IMR-90 (cell line): ENCODE measurements at regions not wholly inside any gene's neighbourhood (a gene's known extent, or its start where the extent isn't known, plus 50 kb on each side); places are given as distances from the start of the nearest gene placed in this dataset.

ENCODE experiments used
- ATAC-seq: fragments of 200-7000 bp; cut with Tn5 transposase; 2 replicates; pipeline ENCODE4 v1.9.1; 2020; ENCODE audit warnings: low read depth, mild to moderate bottlenecking, moderate library complexity
- BruUV-seq: library from RNA; stranded (reverse); fragments of 400-500 nt; replicated peaks from 2 replicates; lab custom pipeline; 2021; lab: Mats Ljungman, UMichigan
- CTCF ChIA-PET: fragments of 300-600 bp; formaldehyde crosslinking; extraction: SDS; loops from one replicate; lab custom pipeline; 2021; ENCODE audit warnings: antibody characterized with exemption; lab: Yijun Ruan, JAX
- POLR2A ChIA-PET: fragments of 300-600 bp; sonication (Branson Sonifier 250); formaldehyde crosslinking; loops from one replicate; lab custom pipeline; 2022; ENCODE audit warnings: antibody characterized with exemption; ENCODE audit not compliant: unreplicated experiment; lab: Charles Lee
- DNase-seq: peaks from one replicate; pipeline ENCODE4 v3.0.0; 2013
- H2AFZ ChIP-seq: replicated peaks from 2 replicates; pipeline ENCODE3; 2013; ENCODE audit warnings: low read length, mild to moderate bottlenecking; ENCODE audit not compliant: poor library complexity
- H2AK5ac ChIP-seq: 2 replicates; pipeline ENCODE4 v1.6.1; 2013; ENCODE audit warnings: low read depth, low read length, inconsistent platforms
- H2AK9ac ChIP-seq: replicated peaks from 2 replicates; pipeline ENCODE3; 2013; ENCODE audit warnings: mild to moderate bottlenecking, low read depth, low read length, moderate library complexity; ENCODE audit not compliant: poor library complexity
- H2BK120ac ChIP-seq: 2 replicates; pipeline ENCODE4 v1.6.1; 2013; ENCODE audit warnings: low read depth, low read length, inconsistent platforms
- H2BK15ac ChIP-seq: 3 replicates; pipeline ENCODE4 v1.6.1; 2013; ENCODE audit warnings: low read depth, low read length, inconsistent platforms
- H2BK20ac ChIP-seq: 2 replicates; pipeline ENCODE4 v1.6.1; 2013; ENCODE audit warnings: low read depth, mild to moderate bottlenecking, inconsistent platforms, low read length, moderate library complexity
- H2BK5ac ChIP-seq: 2 replicates; pipeline ENCODE4 v1.6.1; 2013; ENCODE audit warnings: mild to moderate bottlenecking, low read depth, low read length, inconsistent platforms; ENCODE audit not compliant: poor library complexity, severe bottlenecking
- H3K14ac ChIP-seq: replicated peaks from 2 replicates; pipeline ENCODE4 v1.6.1; 2013; ENCODE audit warnings: low read depth, low read length, inconsistent platforms
- H3K18ac ChIP-seq: 2 replicates; pipeline ENCODE4 v1.6.1; 2013; ENCODE audit warnings: low read depth, low read length, control low read depth
- H3K23ac ChIP-seq: 2 replicates; pipeline ENCODE4 v1.6.1; 2013; ENCODE audit warnings: low read depth, low read length, inconsistent platforms
- H3K27ac ChIP-seq: 2 replicates; pipeline ENCODE4 v1.5.1; 2013; ENCODE audit warnings: mild to moderate bottlenecking, control low read depth, low read length; ENCODE audit not compliant: insufficient read depth
- H3K27me3 ChIP-seq: 2 replicates; pipeline ENCODE4 v1.6.1; 2013; ENCODE audit warnings: low read length; ENCODE audit not compliant: control insufficient read depth, insufficient read depth
- H3K36me3 ChIP-seq: 2 replicates; pipeline ENCODE4 v1.6.1; 2013; ENCODE audit warnings: low read length, mixed read lengths; ENCODE audit not compliant: control insufficient read depth, insufficient read depth
- H3K4ac ChIP-seq: 2 replicates; pipeline ENCODE4 v1.6.1; 2013; ENCODE audit warnings: low read depth, low read length, inconsistent platforms
- H3K4me1 ChIP-seq: 2 replicates; pipeline ENCODE4 v1.6.1; 2013; ENCODE audit warnings: low read length, mixed read lengths; ENCODE audit not compliant: control insufficient read depth, insufficient read depth
- H3K4me2 ChIP-seq: 2 replicates; pipeline ENCODE4 v1.6.1; 2013; ENCODE audit warnings: low read depth, mild to moderate bottlenecking, control low read depth, low read length, moderate library complexity
- H3K4me3 ChIP-seq: 2 replicates; pipeline ENCODE4 v1.5.1; 2013; ENCODE audit warnings: low read depth, mild to moderate bottlenecking, control low read depth, low read length, moderate library complexity; ENCODE audit not compliant: insufficient read depth
- H3K56ac ChIP-seq: 2 replicates; pipeline ENCODE4 v1.6.1; 2013; ENCODE audit warnings: low read length, inconsistent platforms; ENCODE audit not compliant: insufficient read depth; ENCODE audit errors: extremely low read depth
- H3K79me1 ChIP-seq, 2 experiments: 2 replicates each; pipeline ENCODE4 v1.6.1; 2013; ENCODE audit warnings: low read length in 2 of 2, inconsistent platforms in 1 of 2, low read depth in 1 of 2
- H3K9ac ChIP-seq: 2 replicates; pipeline ENCODE4 v1.6.1; 2013; ENCODE audit warnings: low read depth, low read length, control low read depth
- H3K9me1 ChIP-seq: 2 replicates; pipeline ENCODE4 v1.6.1; 2013; ENCODE audit warnings: low read length, inconsistent platforms; ENCODE audit not compliant: insufficient read depth
- H3K9me3 ChIP-seq: 2 replicates; pipeline ENCODE4 v1.6.1; 2013; ENCODE audit warnings: low read length; ENCODE audit not compliant: control insufficient read depth, insufficient read depth
- H4K20me1 ChIP-seq: 2 replicates; pipeline ENCODE4 v1.6.1; 2013; ENCODE audit warnings: low read length, inconsistent platforms; ENCODE audit not compliant: insufficient read depth
- H4K5ac ChIP-seq: 2 replicates; pipeline ENCODE4 v1.6.1; 2013; ENCODE audit warnings: mild to moderate bottlenecking, low read depth, low read length, control low read depth
- H4K8ac ChIP-seq, 2 experiments: 2 replicates each; pipeline ENCODE4 v1.6.1; 2013; ENCODE audit warnings: low read depth in 2 of 2, low read length in 2 of 2, control low read depth in 1 of 2, inconsistent platforms in 1 of 2
- H4K91ac ChIP-seq: 2 replicates; pipeline ENCODE4 v1.6.1; 2013; ENCODE audit warnings: low read depth, low read length, inconsistent platforms; ENCODE audit not compliant: insufficient read depth
- BHLHE40 ChIP-seq: fragments of 150-350 bp; IDR thresholded peaks from 2 replicates; pipeline ENCODE4 v1.6.1; 2016; ENCODE audit warnings: mild to moderate bottlenecking, low read depth, low read length
- CEBPB ChIP-seq: IDR thresholded peaks from 2 replicates; pipeline ENCODE4 v1.6.1; 2012; ENCODE audit warnings: low read depth, low read length, improper control_type of control experiment
- CHD1 ChIP-seq: IDR thresholded peaks from 2 replicates; pipeline ENCODE4 v1.6.1; 2012; ENCODE audit warnings: low read depth, low read length, improper control_type of control experiment
- FOS ChIP-seq: fragments of 150-350 bp; IDR thresholded peaks from 2 replicates; pipeline ENCODE4 v1.6.1; 2016; ENCODE audit warnings: low read depth, low read length
- MAFK ChIP-seq: IDR thresholded peaks from 2 replicates; pipeline ENCODE4 v1.6.1; 2012; ENCODE audit warnings: low read depth, low read length, improper control_type of control experiment
- MAZ ChIP-seq: IDR thresholded peaks from 2 replicates; pipeline ENCODE4 v1.6.1; 2012; ENCODE audit warnings: low read depth, mild to moderate bottlenecking, low read length, improper control_type of control experiment, moderate library complexity, borderline replicate concordance
- MXI1 ChIP-seq: IDR thresholded peaks from 2 replicates; pipeline ENCODE4 v1.6.1; 2012; ENCODE audit warnings: low read depth, mild to moderate bottlenecking, low read length, moderate library complexity, borderline replicate concordance
- NFE2L2 ChIP-seq: fragments of 150-350 bp; IDR thresholded peaks from 2 replicates; pipeline ENCODE4 v1.6.1; 2016; ENCODE audit warnings: low read depth, mild to moderate bottlenecking, low read length
- POLR2A ChIP-seq: IDR thresholded peaks from 2 replicates; pipeline ENCODE4 v1.6.1; 2012; ENCODE audit warnings: mild to moderate bottlenecking, low read depth, low read length
- RAD21 ChIP-seq: IDR thresholded peaks from 2 replicates; pipeline ENCODE4 v1.6.1; 2012; ENCODE audit warnings: low read length, improper control_type of control experiment
- RCOR1 ChIP-seq: IDR thresholded peaks from 2 replicates; pipeline ENCODE4 v1.6.1; 2012; ENCODE audit warnings: mild to moderate bottlenecking, low read length, improper control_type of control experiment; ENCODE audit not compliant: insufficient replicate concordance
- RFX5 ChIP-seq: IDR thresholded peaks from 2 replicates; pipeline ENCODE4 v1.8.0; 2012; ENCODE audit warnings: low read depth, mild to moderate bottlenecking, low read length, moderate library complexity
- SMC3 ChIP-seq: fragments of 150-350 bp; IDR thresholded peaks from 2 replicates; pipeline ENCODE4 v1.6.1; 2016; ENCODE audit warnings: low read depth, mild to moderate bottlenecking, antibody characterized with exemption, low read length, moderate library complexity
- WGBS, 2 experiments: methylation state at CpG; one replicate each; pipeline versions ENCODE4 v1.1.5 to v1.1.7; 2013; ENCODE audit warnings: missing lambda C conversion rate in 2 of 2; ENCODE audit not compliant: insufficient read length in 1 of 2; ENCODE audit errors: extremely low coverage in 2 of 2; 5-methylcytosine and 5-hydroxymethylcytosine counted together
- dilution Hi-C: fragments of 300-500 bp; cut with HindIII; formaldehyde crosslinking; loops from one replicate; pipeline ENCODE4 v1.14.3; 2018; ENCODE audit warnings: low sequenced_read_pairs; ENCODE audit not compliant: unreplicated experiment
- in situ Hi-C: fragments of 300-500 bp; cut with MboI; formaldehyde crosslinking; loops from 3 replicates; pipeline ENCODE4 v1.14.3; 2019; ENCODE audit warnings: low sequenced_read_pairs, inconsistent platforms, mixed read lengths
- intact Hi-C: fragments of 100-400 bp; cut with micrococcal nuclease; formaldehyde crosslinking; loops from 2 replicates; pipeline ENCODE4 v1.10.0; 2022
- TF ChIP-seq, protein P1 (sequence below): fragments of 150-350 bp; IDR thresholded peaks from 2 replicates; pipeline ENCODE4 v1.6.1; 2017; ENCODE audit warnings: mild to moderate bottlenecking, antibody characterized with exemption, low read length, low read depth
- TF ChIP-seq, protein P2 (sequence below): conservative IDR thresholded peaks from 2 replicates; pipeline ENCODE4 v1.5.1; 2012; ENCODE audit warnings: mild to moderate bottlenecking, low read depth, low read length, improper control_type of control experiment
- TF ChIP-seq, protein P3 (sequence below): fragments of 150-350 bp; IDR thresholded peaks from 2 replicates; pipeline ENCODE4 v1.6.1; 2016; ENCODE audit warnings: low read depth, mild to moderate bottlenecking, low read length, moderate library complexity, borderline replicate concordance

DNA sequence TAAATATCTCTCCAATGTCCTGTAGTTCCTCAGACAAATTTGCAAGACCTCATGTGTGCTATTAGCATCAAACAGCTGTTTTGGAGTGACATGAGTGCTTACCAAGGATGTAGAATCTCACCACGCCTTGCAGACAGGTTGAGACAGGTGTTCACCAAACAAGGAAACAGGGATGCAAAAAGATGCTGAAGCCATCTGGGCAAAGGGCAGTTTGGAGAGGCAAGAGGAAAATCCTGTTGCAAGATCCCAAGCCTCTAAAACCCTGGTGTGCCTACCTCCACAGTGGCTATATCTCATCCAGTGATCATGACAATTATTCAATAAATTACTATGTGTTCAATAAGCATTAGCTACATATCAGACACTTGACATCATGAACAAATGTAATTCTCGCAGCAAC lies 373.7 kb downstream of the SOX9 start:
- POLR2A ChIA-PET, result no interaction called here
- dilution Hi-C loops (no loop called here), intact Hi-C loops (no loop called here), in situ Hi-C loops (no loop called here)
- ATAC-seq (no peak), DNase-seq (no peak)
- Histone ChIP-seq H2AK9ac (no peak overlapping the region), H2AK5ac (no peak overlapping the region), H3K4me3 (no peak overlapping the region), H3K14ac (no peak overlapping the region), H3K79me1 (peaks cover 18 to 38% of the 10 kb centered on the region in 2 experiments), H4K20me1 (no peaks in the 10 kb centered on the region; the same call in 1 of the 2 replicates), H3K18ac (no peak overlapping the region), H3K9me1 (no peaks in the 10 kb centered on the region), H4K8ac (no peak overlapping the region), H3K4me1 (no peaks in the 10 kb centered on the region), H3K4ac (no peak overlapping the region), H3K27ac (no peak overlapping the region), H3K36me3 (no peaks in the 10 kb centered on the region), H3K27me3 (no peaks in the 10 kb centered on the region), H2BK5ac (no peak overlapping the region), H2BK120ac (no peak overlapping the region), H3K9me3 (no peaks in the 10 kb centered on the region; the same call in 1 of the 2 replicates), H3K56ac (no peak overlapping the region), H4K91ac (no peak overlapping the region), H2BK20ac (no peak overlapping the region), H3K4me2 (no peak overlapping the region), H3K23ac (no peak overlapping the region), H2BK15ac (no peak overlapping the region), H2AFZ (no peak overlapping the region), H3K9ac (no peak overlapping the region), H4K5ac (no peak overlapping the region)
- BruUV-seq, result no TSS peak
- CTCF ChIA-PET, result no interaction called here
- no peak for TF ChIP-seq NFE2L2
- TF ChIP-seq RCOR1, result no peak
- no peak for TF ChIP-seq MAFK
- TF ChIP-seq CHD1, result no peak
- TF ChIP-seq BHLHE40, result no peak
- TF ChIP-seq CEBPB, result no peak
- TF ChIP-seq, protein P1, sequence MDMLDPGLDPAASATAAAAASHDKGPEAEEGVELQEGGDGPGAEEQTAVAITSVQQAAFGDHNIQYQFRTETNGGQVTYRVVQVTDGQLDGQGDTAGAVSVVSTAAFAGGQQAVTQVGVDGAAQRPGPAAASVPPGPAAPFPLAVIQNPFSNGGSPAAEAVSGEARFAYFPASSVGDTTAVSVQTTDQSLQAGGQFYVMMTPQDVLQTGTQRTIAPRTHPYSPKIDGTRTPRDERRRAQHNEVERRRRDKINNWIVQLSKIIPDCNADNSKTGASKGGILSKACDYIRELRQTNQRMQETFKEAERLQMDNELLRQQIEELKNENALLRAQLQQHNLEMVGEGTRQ, result no peak
- TF ChIP-seq FOS, result no peak
- no peak for TF ChIP-seq SMC3
- TF ChIP-seq MXI1, result no peak
- TF ChIP-seq MAZ, result no peak
- TF ChIP-seq, protein P2, sequence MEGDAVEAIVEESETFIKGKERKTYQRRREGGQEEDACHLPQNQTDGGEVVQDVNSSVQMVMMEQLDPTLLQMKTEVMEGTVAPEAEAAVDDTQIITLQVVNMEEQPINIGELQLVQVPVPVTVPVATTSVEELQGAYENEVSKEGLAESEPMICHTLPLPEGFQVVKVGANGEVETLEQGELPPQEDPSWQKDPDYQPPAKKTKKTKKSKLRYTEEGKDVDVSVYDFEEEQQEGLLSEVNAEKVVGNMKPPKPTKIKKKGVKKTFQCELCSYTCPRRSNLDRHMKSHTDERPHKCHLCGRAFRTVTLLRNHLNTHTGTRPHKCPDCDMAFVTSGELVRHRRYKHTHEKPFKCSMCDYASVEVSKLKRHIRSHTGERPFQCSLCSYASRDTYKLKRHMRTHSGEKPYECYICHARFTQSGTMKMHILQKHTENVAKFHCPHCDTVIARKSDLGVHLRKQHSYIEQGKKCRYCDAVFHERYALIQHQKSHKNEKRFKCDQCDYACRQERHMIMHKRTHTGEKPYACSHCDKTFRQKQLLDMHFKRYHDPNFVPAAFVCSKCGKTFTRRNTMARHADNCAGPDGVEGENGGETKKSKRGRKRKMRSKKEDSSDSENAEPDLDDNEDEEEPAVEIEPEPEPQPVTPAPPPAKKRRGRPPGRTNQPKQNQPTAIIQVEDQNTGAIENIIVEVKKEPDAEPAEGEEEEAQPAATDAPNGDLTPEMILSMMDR, result no peak
- TF ChIP-seq POLR2A, result no peak
- TF ChIP-seq RAD21, result no peak
- TF ChIP-seq RFX5, result no peak
- TF ChIP-seq, protein P3, sequence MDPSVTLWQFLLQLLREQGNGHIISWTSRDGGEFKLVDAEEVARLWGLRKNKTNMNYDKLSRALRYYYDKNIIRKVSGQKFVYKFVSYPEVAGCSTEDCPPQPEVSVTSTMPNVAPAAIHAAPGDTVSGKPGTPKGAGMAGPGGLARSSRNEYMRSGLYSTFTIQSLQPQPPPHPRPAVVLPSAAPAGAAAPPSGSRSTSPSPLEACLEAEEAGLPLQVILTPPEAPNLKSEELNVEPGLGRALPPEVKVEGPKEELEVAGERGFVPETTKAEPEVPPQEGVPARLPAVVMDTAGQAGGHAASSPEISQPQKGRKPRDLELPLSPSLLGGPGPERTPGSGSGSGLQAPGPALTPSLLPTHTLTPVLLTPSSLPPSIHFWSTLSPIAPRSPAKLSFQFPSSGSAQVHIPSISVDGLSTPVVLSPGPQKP, result no peak
- WGBS, 2 experiments, result 93% methylated on average over 2 of the region's 2 CpGs; no CpG with 5 or more reads in 1 of the 2 experiments
